ENCODE measurements at regions not wholly inside any gene's neighbourhood (a gene's known extent, or its start where the extent isn't known, plus 50 kb on each side); places are given as distances from the start of the nearest gene placed in this dataset. TPM values are rescaled to one million over a fixed set of nuclear protein-coding genes. Genes with fewer than 3 reads are reported as not detected.

GRCh38 chr11:79492008-79492407 lies 51.2 kb upstream of the TENM4 start:
- H3K9ac ChIP-seq (ENCODE audit: low read depth in 1 of 3, low read length in 3 of 3): no peak overlapping the region
- H3K36me3 ChIP-seq (ENCODE audit: control insufficient read depth in 3 of 3, insufficient read depth in 3 of 3, low read length in 3 of 3): no peaks in the 10 kb centered on the region
- no peak overlapping the region for H3K27ac ChIP-seq (ENCODE audit: low read depth, low read length)
- H3K4me1 ChIP-seq (ENCODE audit: control insufficient read depth in 3 of 3, insufficient read depth in 3 of 3, low read length in 3 of 3): no peaks in the 10 kb centered on the region
- H3K4me3 ChIP-seq (ENCODE audit: low read length in 3 of 3): no peak overlapping the region
- peaks cover 0 to 4% (median 3%) of the 10 kb centered on the region in 3 donors for H3K27me3 ChIP-seq (ENCODE audit: control insufficient read depth in 3 of 3, insufficient read depth in 3 of 3, low read length in 3 of 3)
- H3K9me3 ChIP-seq (ENCODE audit: control insufficient read depth in 3 of 3, low read length in 3 of 3): no peaks in the 10 kb centered on the region

Small RNA genes lying in the stretch of these regions (small RNA-seq; reads per million reads assigned to genes)
- gene AP002802.2 (not detected), gene MIR4300 (not detected), gene MTND4LP18 (not detected), gene RNU6-544P (not detected)
